IPS-20b (cell line): ENCODE measurements at regions not wholly inside any gene's neighbourhood (a gene's known extent, or its start where the extent isn't known, plus 50 kb on each side); places are given as distances from the start of the nearest gene placed in this dataset.
"Not testable (repeated sequence)": the region's sequence is repeated elsewhere in the genome, so short reads cannot be mapped to it uniquely, and the experiment has no call there.

Experiments used
- H3K27ac ChIP-seq: one replicate; pipeline ENCODE4 v1.5.1; 2013; ENCODE audit warnings: low read length
- H3K27me3 ChIP-seq: 2 replicates; pipeline ENCODE4 v1.6.1; 2013; ENCODE audit warnings: mild to moderate bottlenecking, low read length, inconsistent platforms; ENCODE audit not compliant: insufficient read depth
- H3K36me3 ChIP-seq: 2 replicates; pipeline ENCODE4 v1.6.1; 2013; ENCODE audit warnings: low read depth, mild to moderate bottlenecking, inconsistent platforms, low read length, moderate library complexity; ENCODE audit not compliant: insufficient read depth
- H3K4me1 ChIP-seq: 2 replicates; pipeline ENCODE4 v1.6.1; 2013; ENCODE audit warnings: mild to moderate bottlenecking, control low read depth, inconsistent platforms, low read length, moderate library complexity; ENCODE audit not compliant: insufficient read depth
- H3K4me3 ChIP-seq: 2 replicates; pipeline ENCODE4 v1.5.1; 2013; ENCODE audit warnings: mild to moderate bottlenecking, low read length, inconsistent platforms
- H3K9ac ChIP-seq: 2 replicates; pipeline ENCODE4 v1.6.1; 2013; ENCODE audit warnings: low read depth, mild to moderate bottlenecking, inconsistent platforms, low read length, moderate library complexity
- H3K9me3 ChIP-seq: 2 replicates; pipeline ENCODE4 v1.6.1; 2013; ENCODE audit warnings: mild to moderate bottlenecking, low read depth, low read length, inconsistent platforms; ENCODE audit not compliant: insufficient read depth

- Histone ChIP-seq H3K4me1 (no peaks in the 10 kb centered on the region; the same call in 1 of the 2 replicates), H3K9me3 (no peaks in the 10 kb centered on the region), H3K36me3 (no peaks in the 10 kb centered on the region), H3K27ac (no peak overlapping the region), H3K9ac (no peak overlapping the region), H3K4me3 (no peak overlapping the region), H3K27me3 (peaks cover 4% of the 10 kb centered on the region; the same call in 1 of the 2 replicates)
Observed at GRCh38 chr9:33623658-33624586, 99.9 kb downstream of the ANKRD18B start.

- H3K9ac ChIP-seq, H3K9me3 ChIP-seq, H3K4me3 ChIP-seq, H3K36me3 ChIP-seq, H3K27me3 ChIP-seq, H3K27ac ChIP-seq, H3K4me1 ChIP-seq: not testable (repeated sequence)
Observed at GRCh38 chr9:33628318-33628717, 104.3 kb downstream of the ANKRD18B start.

DNA sequence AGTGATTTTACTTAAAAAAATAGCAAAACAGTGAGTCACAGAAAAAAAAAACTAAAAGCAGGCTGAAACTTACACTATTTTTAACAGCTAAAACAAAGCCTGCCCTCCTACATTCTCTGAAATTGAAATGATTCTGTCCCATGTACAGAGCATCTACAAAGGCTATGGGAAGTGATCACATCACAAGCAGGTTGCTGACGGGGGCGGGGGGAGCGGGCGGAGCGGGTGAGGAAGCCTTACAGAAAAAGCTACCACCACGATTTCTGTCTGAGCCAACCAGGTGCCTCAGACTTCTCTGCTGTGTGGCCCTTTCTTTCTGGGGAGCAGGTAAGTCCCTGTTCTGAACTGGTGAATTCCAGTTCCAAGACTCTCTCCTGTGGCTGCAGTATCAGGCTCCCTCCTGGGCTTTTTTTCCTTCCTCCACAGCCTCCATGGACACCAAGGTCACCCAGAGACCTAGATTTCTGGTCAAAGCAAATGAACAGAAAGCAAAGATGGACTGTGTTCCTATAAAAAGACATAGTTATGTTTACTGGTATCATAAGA, 104.9 kb downstream of the ANKRD18B start:
- Histone ChIP-seq H3K9ac (no peak overlapping the region), H3K27me3 (peaks cover 4% of the 10 kb centered on the region; the same call in 1 of the 2 replicates), H3K4me3 (no peak overlapping the region), H3K27ac (no peak overlapping the region), H3K4me1 (no peaks in the 10 kb centered on the region), H3K9me3 (no peaks in the 10 kb centered on the region), H3K36me3 (no peaks in the 10 kb centered on the region)

GRCh38 chr9:33633636-33634035, 109.6 kb downstream of the ANKRD18B start:
- Histone ChIP-seq H3K4me3 (no peak overlapping the region), H3K9me3 (no peaks in the 10 kb centered on the region), H3K9ac (no peak overlapping the region), H3K36me3 (no peaks in the 10 kb centered on the region), H3K4me1 (peaks cover 3% of the 10 kb centered on the region; the same call in 1 of the 2 replicates), H3K27ac (no peak overlapping the region), H3K27me3 (peaks cover 10% of the 10 kb centered on the region)

DNA sequence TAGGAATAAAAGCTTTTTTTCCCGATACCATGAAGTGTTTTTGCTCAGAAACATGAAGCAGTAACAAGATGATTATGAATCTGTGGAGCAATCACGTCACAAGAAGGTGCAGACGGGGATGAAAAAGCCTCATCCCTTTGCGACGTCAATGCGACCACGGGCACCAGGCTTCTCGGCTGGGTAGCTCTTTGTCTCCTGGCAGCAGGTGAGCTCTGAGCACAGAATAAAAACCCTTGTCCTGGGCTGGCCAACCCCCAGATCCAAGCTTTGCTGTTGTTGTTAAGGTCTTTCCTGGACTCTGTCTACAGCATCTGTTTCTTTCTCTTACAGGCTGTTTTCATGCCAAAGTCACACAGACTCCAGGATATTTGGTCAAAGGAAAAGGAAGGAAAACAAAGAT, 113.8 kb downstream of the ANKRD18B start:
- Histone ChIP-seq H3K27ac (no peak overlapping the region), H3K9ac (peak overlapping the region; percentile 15; the same call in 1 of the 2 replicates), H3K4me3 (no peak overlapping the region), H3K27me3 (peaks cover 11% of the 10 kb centered on the region), H3K36me3 (no peaks in the 10 kb centered on the region), H3K9me3 (no peaks in the 10 kb centered on the region), H3K4me1 (peaks cover 3% of the 10 kb centered on the region; the same call in 1 of the 2 replicates)

DNA sequence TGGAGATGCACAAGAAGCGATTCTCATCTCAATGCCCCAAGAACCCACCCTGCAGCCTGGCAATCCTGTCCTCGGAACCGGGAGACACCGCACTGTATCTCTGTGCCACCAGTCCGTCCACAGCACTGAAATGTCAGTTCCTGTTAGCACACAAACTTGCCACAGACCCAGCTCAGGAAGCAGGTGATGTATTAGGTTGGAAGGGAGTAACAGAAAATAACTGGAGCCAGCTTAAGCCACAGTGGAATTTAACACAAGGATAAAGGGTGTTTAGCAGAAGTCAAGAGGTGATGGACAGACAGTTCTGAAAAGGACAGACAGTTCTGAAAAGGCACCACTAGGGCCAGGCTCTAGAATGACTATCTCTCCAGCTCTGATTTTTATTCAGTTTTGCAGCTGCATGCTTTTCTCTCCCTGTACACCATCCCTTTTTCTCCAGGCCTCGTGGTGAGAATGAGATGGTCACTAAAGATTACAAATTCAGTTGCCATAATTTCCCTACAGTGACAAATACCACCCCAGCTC, 114.4 kb downstream of the ANKRD18B start:
- H3K36me3 ChIP-seq = no peaks in the 10 kb centered on the region
- H3K9me3 ChIP-seq = no peaks in the 10 kb centered on the region
- peaks cover 11% of the 10 kb centered on the region for H3K27me3 ChIP-seq
- peaks cover 3% of the 10 kb centered on the region; the same call in 1 of the 2 replicates for H3K4me1 ChIP-seq
- peak overlapping the region; percentile 15; the same call in 1 of the 2 replicates for H3K9ac ChIP-seq
- H3K27ac ChIP-seq = no peak overlapping the region
- no peak overlapping the region for H3K4me3 ChIP-seq

GRCh38 chr9:33645706-33646105, 121.7 kb downstream of the ANKRD18B start:
- Histone ChIP-seq H3K9ac (no peak overlapping the region), H3K9me3 (no peaks in the 10 kb centered on the region), H3K4me3 (no peak overlapping the region), H3K36me3 (no peaks in the 10 kb centered on the region), H3K4me1 (no peaks in the 10 kb centered on the region), H3K27me3 (no peaks in the 10 kb centered on the region), H3K27ac (no peak overlapping the region)

- H3K9ac ChIP-seq = no peak overlapping the region
- H3K36me3 ChIP-seq = no peaks in the 10 kb centered on the region
- H3K4me3 ChIP-seq = no peak overlapping the region
- H3K27me3 ChIP-seq = no peaks in the 10 kb centered on the region
- no peaks in the 10 kb centered on the region for H3K4me1 ChIP-seq
- no peak overlapping the region for H3K27ac ChIP-seq
- H3K9me3 ChIP-seq = no peaks in the 10 kb centered on the region
Observed at GRCh38 chr9:33649463-33649862, 125.4 kb downstream of the ANKRD18B start.

DNA sequence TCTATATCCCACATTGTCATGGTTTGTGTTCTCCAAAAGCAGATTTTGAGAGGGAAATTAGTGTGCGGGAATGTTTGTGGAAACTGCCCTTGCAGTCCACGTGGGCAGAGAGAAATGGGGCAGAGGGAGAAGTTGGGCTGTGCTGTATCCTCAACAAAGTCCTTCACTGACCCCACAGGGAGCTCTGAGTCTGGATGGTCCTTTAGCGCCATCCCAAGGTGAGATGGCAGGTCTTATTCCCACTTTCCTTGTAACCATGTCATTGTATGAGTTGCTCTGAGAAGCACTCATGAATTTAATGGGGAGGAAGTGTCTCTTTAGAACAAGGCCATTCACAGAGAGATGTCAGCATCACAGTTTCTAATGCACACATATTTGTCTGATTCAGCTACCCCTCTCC, 127.1 kb downstream of the ANKRD18B start:
- H3K9ac ChIP-seq = no peak overlapping the region
- no peaks in the 10 kb centered on the region for H3K36me3 ChIP-seq
- H3K4me1 ChIP-seq = no peaks in the 10 kb centered on the region
- H3K27me3 ChIP-seq = no peaks in the 10 kb centered on the region
- H3K27ac ChIP-seq = no peak overlapping the region
- no peak overlapping the region for H3K4me3 ChIP-seq
- no peaks in the 10 kb centered on the region for H3K9me3 ChIP-seq

DNA sequence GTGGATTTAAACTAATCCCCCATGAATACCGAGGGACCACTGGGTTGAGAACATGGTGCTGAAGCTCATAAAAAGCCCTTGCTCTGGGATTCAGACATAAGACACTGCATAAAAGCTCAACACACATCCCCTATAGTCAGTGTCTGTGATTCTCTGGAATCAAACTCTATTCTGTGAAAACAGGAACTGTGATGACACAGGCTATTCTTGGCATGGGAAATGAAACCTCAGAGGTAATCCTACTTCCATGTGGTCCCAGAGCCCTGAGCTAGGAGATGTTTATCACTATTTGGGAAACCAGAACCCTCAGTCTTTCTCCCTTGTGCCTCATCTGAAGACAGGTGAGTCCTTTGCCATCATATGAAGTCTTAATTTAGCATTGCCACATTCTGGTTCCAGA, 135.4 kb upstream of the PRSS3 start:
- Histone ChIP-seq H3K9ac (no peak overlapping the region), H3K4me3 (no peak overlapping the region), H3K27ac (no peak overlapping the region), H3K9me3 (no peaks in the 10 kb centered on the region), H3K27me3 (peaks cover 9% of the 10 kb centered on the region), H3K36me3 (no peaks in the 10 kb centered on the region), H3K4me1 (no peaks in the 10 kb centered on the region)

- no peaks in the 10 kb centered on the region for H3K4me1 ChIP-seq
- no peak overlapping the region for H3K9ac ChIP-seq
- no peaks in the 10 kb centered on the region for H3K9me3 ChIP-seq
- H3K36me3 ChIP-seq = no peaks in the 10 kb centered on the region
- H3K4me3 ChIP-seq = no peak overlapping the region
- no peak overlapping the region for H3K27ac ChIP-seq
- peaks cover 9% of the 10 kb centered on the region for H3K27me3 ChIP-seq
Observed at GRCh38 chr9:33660772-33661171, 134.6 kb upstream of the PRSS3 start.

GRCh38 chr9:33661176-33661575, 134.2 kb upstream of the PRSS3 start:
- Histone ChIP-seq H3K27ac (no peak overlapping the region), H3K9ac (no peak overlapping the region), H3K4me3 (no peak overlapping the region), H3K27me3 (peaks cover 9% of the 10 kb centered on the region), H3K9me3 (no peaks in the 10 kb centered on the region), H3K4me1 (no peaks in the 10 kb centered on the region), H3K36me3 (no peaks in the 10 kb centered on the region)
